NB4 (cell line): ENCODE measurements at regions not wholly inside any gene's neighbourhood (a gene's known extent, or its start where the extent isn't known, plus 50 kb on each side); places are given as distances from the start of the nearest gene placed in this dataset.

Experiments
- CTCF ChIP-seq: IDR thresholded peaks from one replicate; pipeline ENCODE4 v1.5.1; 2012; ENCODE audit warnings: low read depth, low read length
- MAX ChIP-seq: IDR thresholded peaks from 2 replicates; pipeline ENCODE4 v1.6.1; 2011; ENCODE audit warnings: low read depth, low read length
- MYC ChIP-seq: IDR thresholded peaks from 2 replicates; pipeline ENCODE4 v1.6.1; 2011; ENCODE audit warnings: low read depth, low read length
- POLR2A ChIP-seq: IDR thresholded peaks from 2 replicates; pipeline ENCODE4 v1.6.1; 2011; ENCODE audit warnings: mild to moderate bottlenecking; ENCODE audit not compliant: insufficient read length; ENCODE audit errors: extremely low read depth

- TF ChIP-seq CTCF (no peak), POLR2A (no peak), MAX (no peak), MYC (no peak)
Measured at GRCh38 chr12:61810486-61810885, 449.7 kb upstream of the USP15 start.
